SJSA1 (cell line): ENCODE measurements at regions not wholly inside any gene's neighbourhood (a gene's known extent, or its start where the extent isn't known, plus 50 kb on each side); places are given as distances from the start of the nearest gene placed in this dataset.
"Not testable (repeated sequence)": the region's sequence is repeated elsewhere in the genome, so short reads cannot be mapped to it uniquely, and the experiment has no call there.

Experiments used
- DNase-seq, 2 experiments: peaks; one replicate each; pipeline ENCODE4 v3.0.0-alpha.2; 2015 to 2020; ENCODE audit warnings: low spot score in 2 of 2, low read depth in 1 of 2
- H3K27ac ChIP-seq: fragments of 250-450 bp; sonication (Bioruptor Pico); 2 replicates; pipeline ENCODE4 v1.5.1; 2020; ENCODE audit warnings: mild to moderate bottlenecking, moderate library complexity
- H3K27me3 ChIP-seq: fragments of 250-450 bp; sonication (Bioruptor Pico); replicated peaks from 2 replicates; pipeline ENCODE4 v1.5.1; 2020; ENCODE audit warnings: mild to moderate bottlenecking, moderate library complexity
- H3K36me3 ChIP-seq: fragments of 250-450 bp; sonication (Bioruptor Pico); 2 replicates; pipeline ENCODE4 v1.5.1; 2020; ENCODE audit warnings: mild to moderate bottlenecking
- H3K4me1 ChIP-seq: fragments of 250-450 bp; sonication (Bioruptor Pico); replicated peaks from 2 replicates; pipeline ENCODE4 v1.6.1; 2021; ENCODE audit warnings: mild to moderate bottlenecking
- H3K4me3 ChIP-seq: fragments of 250-450 bp; sonication (Bioruptor Pico); 2 replicates; pipeline ENCODE4 v1.5.1; 2020; ENCODE audit warnings: mild to moderate bottlenecking
- H3K9me3 ChIP-seq: fragments of 250-450 bp; sonication (Bioruptor Pico); replicated peaks from 2 replicates; pipeline ENCODE4 v1.5.1; 2020; ENCODE audit warnings: mild to moderate bottlenecking

DNA sequence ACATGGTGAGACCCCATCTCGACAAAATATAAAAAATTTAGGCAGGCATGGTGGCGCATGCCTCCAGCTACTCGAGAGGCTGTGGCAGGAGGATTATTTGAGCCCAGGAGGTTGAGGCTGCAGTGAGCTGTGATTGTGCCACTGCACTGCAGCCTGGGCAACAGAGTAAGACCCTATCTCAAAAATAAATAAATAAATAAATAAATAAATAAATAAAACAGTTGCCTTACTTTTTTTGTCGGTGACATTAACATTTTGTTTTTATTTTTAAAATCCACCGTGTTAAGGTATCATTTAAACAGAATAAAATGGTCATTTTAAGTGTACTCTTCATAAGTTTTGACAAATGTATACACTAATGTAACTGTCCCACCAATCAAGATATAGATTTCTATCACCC is 57.0 kb downstream of the RASL11A start:
- no peak for DNase-seq
- no peak overlapping the region for H3K27ac ChIP-seq
- no peaks in the 10 kb centered on the region for H3K27me3 ChIP-seq
- H3K9me3 ChIP-seq, result no peaks in the 10 kb centered on the region
- no peaks in the 10 kb centered on the region for H3K36me3 ChIP-seq
- peaks cover 7% of the 10 kb centered on the region for H3K4me1 ChIP-seq
- H3K4me3 ChIP-seq, result no peak overlapping the region

DNA sequence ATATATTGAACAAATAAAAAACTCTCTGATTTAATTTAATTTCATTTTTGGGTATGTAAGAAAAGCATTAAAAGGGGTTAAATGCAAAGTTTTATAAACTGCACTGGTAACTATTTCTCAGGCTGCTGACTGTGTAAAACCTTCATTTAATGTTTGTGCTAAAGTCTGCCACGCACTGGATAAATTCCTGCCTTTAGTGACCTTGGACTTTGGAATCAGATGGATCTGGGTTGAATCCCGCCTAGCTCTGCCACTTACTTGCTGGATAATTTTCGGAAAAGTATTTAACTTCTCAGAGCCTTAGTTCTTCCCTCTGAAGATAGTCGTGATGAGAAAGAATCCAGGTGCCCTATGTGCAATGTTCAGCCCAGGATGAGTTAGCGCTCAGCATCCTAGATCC is 58.6 kb downstream of the RASL11A start:
- peak in 1 of 2 experiments; percentile 1 for DNase-seq
- H3K36me3 ChIP-seq, result no peaks in the 10 kb centered on the region
- no peak overlapping the region for H3K27ac ChIP-seq
- H3K4me1 ChIP-seq, result peaks cover 7% of the 10 kb centered on the region
- no peaks in the 10 kb centered on the region for H3K27me3 ChIP-seq
- no peaks in the 10 kb centered on the region for H3K9me3 ChIP-seq
- no peak overlapping the region for H3K4me3 ChIP-seq

DNA sequence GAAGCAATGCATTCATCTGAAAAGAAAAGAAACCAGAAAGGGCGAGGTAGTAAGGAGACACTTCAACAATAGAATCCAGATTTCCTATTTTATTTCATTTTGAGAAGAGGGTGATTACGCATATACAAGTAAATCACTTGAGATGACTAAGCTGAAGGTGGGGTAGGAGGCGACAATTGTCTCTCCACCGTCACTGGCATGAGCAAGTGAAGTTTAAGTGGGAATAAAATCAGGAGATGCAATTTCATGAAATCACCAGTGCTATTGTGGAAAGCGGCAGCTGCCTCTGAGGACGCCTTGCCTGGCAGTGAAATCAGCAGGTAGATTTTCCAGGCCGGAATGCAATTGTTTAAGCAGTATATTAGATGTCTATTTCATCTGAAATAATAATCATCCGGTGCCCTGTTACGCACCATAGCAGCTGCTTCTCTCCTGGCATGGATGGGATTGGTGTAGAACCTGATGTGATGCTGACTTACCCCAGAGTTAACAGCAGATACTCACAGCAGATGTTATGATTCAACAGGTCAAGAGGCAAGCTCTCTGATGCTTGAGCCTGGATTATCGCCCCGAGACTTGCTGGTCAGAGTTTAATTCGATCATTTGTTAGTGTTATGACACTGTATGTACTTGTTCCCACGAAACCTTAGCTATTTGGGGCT is 64.3 kb downstream of the RASL11A start:
- Histone ChIP-seq H3K4me1 (peaks cover 20% of the 10 kb centered on the region; the same call in 1 of the 2 replicates), H3K27me3 (no peaks in the 10 kb centered on the region), H3K27ac (no peak overlapping the region), H3K4me3 (no peak overlapping the region), H3K36me3 (no peaks in the 10 kb centered on the region), H3K9me3 (no peaks in the 10 kb centered on the region)
- DNase-seq, result no peak

DNA sequence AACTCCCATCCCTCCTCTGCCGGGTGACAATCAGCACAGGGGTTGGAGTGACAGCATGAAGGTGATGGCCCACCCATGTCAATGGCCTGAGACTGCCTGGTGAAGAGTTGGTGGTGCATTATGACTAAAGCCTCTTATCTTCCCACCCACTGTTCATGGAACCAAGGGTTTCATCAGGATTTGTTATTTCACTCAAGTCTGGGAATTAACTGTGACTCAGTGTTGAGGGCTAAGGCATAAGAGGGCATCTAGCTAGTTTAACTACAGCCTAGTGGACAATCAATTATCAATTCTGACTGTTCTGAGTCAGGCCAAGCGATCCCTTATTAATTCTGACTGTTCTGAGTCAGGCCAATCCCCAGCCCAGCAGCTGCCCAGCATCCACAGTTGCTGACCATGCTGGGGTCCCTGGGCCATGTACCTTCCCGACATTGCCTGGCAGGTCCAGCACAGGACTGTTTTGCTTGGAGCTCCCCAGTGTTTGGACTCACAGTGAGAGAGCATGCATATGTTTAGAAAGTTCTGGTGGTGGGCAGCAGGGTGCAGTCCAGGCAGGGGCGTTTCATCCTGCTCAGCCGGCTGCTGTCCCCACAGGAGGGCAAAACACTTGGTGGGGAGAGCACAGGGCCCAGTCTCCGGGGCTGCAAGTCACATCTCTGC is 65.5 kb downstream of the RASL11A start:
- peaks cover 20% of the 10 kb centered on the region for H3K4me1 ChIP-seq
- DNase-seq, result peak in 1 of 2 experiments; percentile 22
- no peaks in the 10 kb centered on the region for H3K36me3 ChIP-seq
- no peaks in the 10 kb centered on the region for H3K9me3 ChIP-seq
- no peak overlapping the region for H3K27ac ChIP-seq
- H3K4me3 ChIP-seq, result no peak overlapping the region
- no peaks in the 10 kb centered on the region for H3K27me3 ChIP-seq

DNA sequence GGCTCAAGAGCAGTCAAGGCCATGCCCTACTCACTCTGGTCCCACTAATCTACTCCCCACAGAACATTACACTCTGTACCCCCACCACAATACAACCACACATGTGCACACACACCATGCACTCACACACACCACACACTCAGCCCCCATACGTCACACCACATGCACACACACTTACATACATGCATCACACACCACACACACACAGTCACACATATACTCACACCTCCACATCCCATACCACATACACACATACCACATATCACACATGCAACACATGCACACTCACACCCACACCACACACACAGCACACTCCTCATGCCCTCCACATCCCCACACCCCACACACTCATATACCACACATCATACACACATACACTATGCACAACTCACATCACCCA is 67.6 kb downstream of the RASL11A start:
- H3K27ac ChIP-seq, result no peak overlapping the region

DNA sequence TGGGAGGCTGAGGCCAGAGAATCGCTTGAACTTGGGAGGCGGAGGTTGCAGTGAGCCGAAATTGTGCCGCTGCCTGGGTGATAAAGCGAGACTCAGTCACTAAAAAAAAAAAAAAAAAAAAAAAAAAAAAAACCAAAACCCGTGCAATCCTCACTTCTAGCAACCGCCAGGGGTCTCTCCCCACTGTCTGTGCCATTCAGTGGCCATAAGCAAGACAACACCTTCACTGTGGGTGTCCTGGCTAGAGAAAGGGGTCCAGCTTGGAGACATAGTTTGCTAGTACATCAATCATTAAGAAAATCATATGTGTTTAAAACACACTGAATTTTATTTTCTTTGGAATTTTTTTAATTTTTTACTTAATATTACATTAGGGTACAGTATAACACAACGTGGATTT is 68.2 kb downstream of the RASL11A start:
- Histone ChIP-seq H3K27ac (no peak overlapping the region), H3K27me3 (no peaks in the 10 kb centered on the region), H3K4me3 (no peak overlapping the region), H3K36me3 (no peaks in the 10 kb centered on the region), H3K4me1 (peaks cover 28% of the 10 kb centered on the region), H3K9me3 (no peaks in the 10 kb centered on the region)
- DNase-seq, result no peak

More for the DNA sequence above, 67.6 kb downstream of the RASL11A start:
- no peak for DNase-seq
- Histone ChIP-seq H3K27me3 (no peaks in the 10 kb centered on the region), H3K9me3 (no peaks in the 10 kb centered on the region), H3K36me3 (no peaks in the 10 kb centered on the region), H3K4me3 (no peak overlapping the region), H3K4me1 (peaks cover 28% of the 10 kb centered on the region)

DNA sequence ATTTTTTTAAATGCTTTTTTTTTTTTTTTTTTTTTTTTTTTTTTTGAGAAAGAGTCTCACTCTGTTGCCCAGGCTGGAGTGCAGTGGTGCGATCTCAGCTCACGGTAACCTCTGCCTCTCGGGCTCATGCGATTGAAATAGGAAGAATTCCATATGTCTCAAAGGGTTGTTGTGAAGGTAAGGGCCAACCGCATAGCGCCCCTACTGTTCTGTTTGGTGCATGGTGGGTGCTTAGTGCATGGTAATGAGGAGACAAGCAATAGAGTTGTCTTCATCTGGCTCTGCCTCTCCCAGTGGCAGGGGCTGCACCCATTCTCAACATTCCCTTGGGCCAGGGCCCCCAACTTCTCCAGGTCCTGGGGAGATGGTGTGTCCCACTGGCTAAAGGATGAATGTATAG is 68.7 kb downstream of the RASL11A start:
- Histone ChIP-seq H3K36me3 (no peaks in the 10 kb centered on the region), H3K27ac (no peak overlapping the region), H3K4me3 (no peak overlapping the region)

DNA sequence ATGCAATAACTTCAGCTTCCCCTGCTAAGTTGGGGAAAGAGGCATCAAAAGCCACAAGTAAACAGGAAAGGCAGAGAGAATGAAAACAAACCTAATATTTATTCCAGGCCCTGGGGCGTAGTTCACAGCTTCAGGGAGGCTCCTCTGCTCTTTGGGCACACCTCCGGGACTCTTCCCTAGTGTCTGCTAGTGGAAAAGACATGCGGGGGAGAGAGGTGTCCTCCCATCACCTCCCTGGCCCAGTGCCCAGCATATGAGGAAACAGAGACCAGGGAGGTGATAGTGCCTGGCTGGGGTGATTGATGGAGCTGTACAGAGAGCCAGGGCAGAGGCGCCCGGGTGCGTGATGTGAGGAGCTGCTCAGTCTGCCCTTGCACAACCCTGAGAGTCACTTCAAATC is 71.0 kb downstream of the RASL11A start:
- H3K36me3 ChIP-seq, result no peaks in the 10 kb centered on the region
- no peak overlapping the region for H3K4me3 ChIP-seq
- peak in 1 of 2 experiments; percentile 19 for DNase-seq

More for the DNA sequence above, 68.7 kb downstream of the RASL11A start:
- no peaks in the 10 kb centered on the region for H3K27me3 ChIP-seq
- H3K9me3 ChIP-seq, result no peaks in the 10 kb centered on the region
- peaks cover 28% of the 10 kb centered on the region for H3K4me1 ChIP-seq
- DNase-seq, result no peak

DNA sequence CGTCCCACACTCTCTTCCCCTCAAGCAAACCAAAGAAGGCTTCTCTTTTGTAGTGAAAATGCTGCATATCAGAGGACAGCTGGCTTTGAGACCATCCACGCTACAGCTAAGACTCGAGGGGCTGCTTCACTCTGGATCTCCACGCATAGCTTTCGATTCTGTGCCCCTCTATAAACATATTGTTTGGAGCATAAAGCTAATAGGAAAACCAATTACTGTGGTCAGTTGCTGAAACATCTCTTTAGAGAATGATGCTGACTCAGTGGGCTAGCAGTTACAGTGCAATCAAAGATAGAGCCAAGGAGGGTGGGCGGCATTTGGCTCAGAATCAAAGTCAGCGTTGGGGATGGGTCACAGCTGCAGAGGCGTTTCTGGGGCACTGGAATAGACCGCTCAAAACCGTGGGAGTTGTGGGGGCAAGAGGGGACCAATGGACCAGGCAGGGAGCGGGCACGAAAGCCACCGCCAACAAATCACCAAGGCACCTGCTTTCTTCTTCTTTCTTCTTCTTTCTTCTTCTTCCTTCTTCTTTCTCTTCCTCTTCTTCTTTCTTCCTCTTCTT is 76.7 kb downstream of the RASL11A start:
- Histone ChIP-seq H3K4me3 (no peak overlapping the region), H3K4me1 (peaks cover 2% of the 10 kb centered on the region), H3K27ac (no peak overlapping the region), H3K27me3 (no peaks in the 10 kb centered on the region), H3K9me3 (no peaks in the 10 kb centered on the region), H3K36me3 (no peaks in the 10 kb centered on the region)
- DNase-seq, result no peak

More for the DNA sequence above, 71.0 kb downstream of the RASL11A start:
- H3K4me1 ChIP-seq, result peaks cover 9% of the 10 kb centered on the region
- H3K27ac ChIP-seq, result no peak overlapping the region
- no peaks in the 10 kb centered on the region for H3K27me3 ChIP-seq
- no peaks in the 10 kb centered on the region for H3K9me3 ChIP-seq

DNA sequence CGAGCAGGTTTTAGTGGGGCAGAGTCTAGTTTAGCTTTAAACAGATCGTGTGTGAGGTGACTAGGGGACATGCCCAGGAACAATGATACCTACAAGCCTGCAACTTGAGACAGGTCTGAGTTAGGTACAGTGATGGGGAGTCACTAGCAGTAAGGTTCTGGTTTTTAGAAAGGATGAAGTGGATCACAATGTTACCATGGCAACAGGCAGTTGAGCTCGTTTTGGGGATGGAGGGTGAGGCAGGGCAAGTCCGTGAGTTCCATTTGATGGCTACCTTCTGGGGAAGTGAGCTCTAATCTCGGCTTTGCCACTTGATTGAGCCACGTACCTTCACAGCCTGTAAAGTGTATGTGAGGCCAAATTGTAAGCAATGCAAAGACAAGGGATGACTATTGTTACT is 76.0 kb upstream of the GTF3A start:
- Histone ChIP-seq H3K36me3 (no peaks in the 10 kb centered on the region), H3K27ac (no peak overlapping the region), H3K4me3 (no peak overlapping the region)

DNA sequence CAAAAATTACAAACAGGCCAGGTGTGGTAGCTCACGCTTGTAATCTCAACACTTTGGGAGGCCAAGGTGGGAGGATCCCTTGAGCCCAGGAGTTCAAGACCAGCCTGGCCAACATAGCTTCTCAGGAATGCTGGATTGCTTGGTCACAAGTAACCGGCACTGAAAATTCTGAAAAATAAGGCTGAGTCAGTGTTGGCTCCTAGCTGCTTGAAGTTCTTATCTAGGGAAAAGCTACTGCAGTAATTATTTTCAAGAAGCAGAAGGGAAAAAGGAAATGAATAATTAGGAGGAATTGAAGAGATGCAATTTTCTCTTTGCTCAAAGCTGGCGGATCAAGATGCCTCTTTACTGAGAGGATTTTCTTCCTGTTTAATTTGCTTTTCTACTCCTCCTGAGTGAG is 75.0 kb upstream of the GTF3A start:
- Histone ChIP-seq H3K4me3 (no peak overlapping the region), H3K27ac (no peak overlapping the region), H3K36me3 (no peaks in the 10 kb centered on the region), H3K4me1 (peaks cover 19% of the 10 kb centered on the region), H3K27me3 (no peaks in the 10 kb centered on the region), H3K9me3 (no peaks in the 10 kb centered on the region)
- DNase-seq, result no peak

More for the DNA sequence above, 76.0 kb upstream of the GTF3A start:
- Histone ChIP-seq H3K4me1 (peaks cover 12% of the 10 kb centered on the region), H3K9me3 (no peaks in the 10 kb centered on the region), H3K27me3 (no peaks in the 10 kb centered on the region)
- no peak for DNase-seq

DNA sequence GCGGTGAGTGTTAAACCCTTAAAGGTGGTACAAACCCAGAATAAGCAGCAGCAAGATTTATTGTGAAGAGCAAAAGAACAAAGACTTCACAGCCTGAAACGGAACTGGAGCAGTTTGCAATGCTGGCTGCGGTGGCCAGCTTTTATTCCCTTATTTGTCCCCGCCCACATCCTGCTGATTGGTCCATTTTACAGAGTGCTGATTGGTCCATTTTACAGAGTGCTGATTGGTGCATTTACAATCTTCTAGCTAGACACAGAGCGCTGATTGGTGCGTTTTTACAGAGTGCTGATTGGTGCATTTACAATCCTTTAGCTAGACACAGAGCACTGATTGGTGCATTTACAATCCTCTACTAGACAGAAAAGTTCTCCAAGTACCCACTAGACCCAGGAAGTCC is 73.6 kb upstream of the GTF3A start:
- H3K9me3 ChIP-seq, H3K27ac ChIP-seq, H3K27me3 ChIP-seq, H3K4me3 ChIP-seq, H3K36me3 ChIP-seq, DNase-seq: not testable (repeated sequence)
- H3K4me1 ChIP-seq, result peaks cover 19% of the 10 kb centered on the region

DNA sequence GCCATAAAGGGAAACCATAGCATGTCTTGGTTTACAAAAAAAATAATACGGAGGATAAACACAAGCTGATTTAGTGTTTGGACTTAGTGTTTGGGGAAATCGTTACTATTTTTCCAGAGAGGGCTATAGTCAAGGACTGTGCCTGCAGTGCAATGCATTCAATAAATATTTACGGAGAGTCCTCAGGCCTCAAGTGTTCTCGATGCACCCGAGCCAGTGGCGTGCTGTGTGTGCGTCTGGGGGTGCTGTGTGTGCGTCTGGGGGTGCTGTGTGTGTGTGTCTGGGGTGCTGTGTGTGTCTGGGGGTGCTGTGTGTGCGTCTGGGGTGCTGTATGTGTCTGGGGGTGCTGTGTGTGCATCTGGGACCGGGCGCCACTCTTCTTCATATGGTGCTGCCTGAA is 71.7 kb upstream of the GTF3A start:
- Histone ChIP-seq H3K27me3 (no peaks in the 10 kb centered on the region), H3K4me1 (peaks cover 19% of the 10 kb centered on the region), H3K27ac (no peak overlapping the region), H3K36me3 (no peaks in the 10 kb centered on the region), H3K4me3 (no peak overlapping the region), H3K9me3 (no peaks in the 10 kb centered on the region)
- no peak for DNase-seq

DNA sequence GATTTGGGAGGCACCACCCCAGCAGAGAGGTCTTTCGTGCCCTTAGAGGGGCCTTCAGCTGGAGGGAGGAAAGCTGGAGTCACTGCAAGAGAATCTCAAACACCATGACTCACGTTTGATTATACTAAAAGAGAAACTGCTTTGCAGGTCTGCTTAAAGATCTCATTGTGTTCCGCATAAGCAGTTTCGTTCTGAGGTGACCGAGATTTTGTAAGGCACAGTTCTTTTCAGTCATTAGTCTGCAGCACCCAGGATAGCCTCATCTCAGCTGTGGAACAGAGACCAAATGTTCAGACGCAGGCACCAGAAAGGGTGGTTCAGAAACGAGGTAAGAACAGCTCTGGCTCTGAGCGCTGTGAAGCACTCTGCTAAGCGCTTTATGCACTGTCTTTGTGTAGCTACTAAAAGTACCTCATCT is 71.2 kb upstream of the GTF3A start:
- H3K27ac ChIP-seq, result peak overlapping the region; percentile 22
- H3K27me3 ChIP-seq, result no peaks in the 10 kb centered on the region
- peak in 1 of 2 experiments; percentile 61 for DNase-seq
- H3K9me3 ChIP-seq, result no peaks in the 10 kb centered on the region
- peaks cover 19% of the 10 kb centered on the region for H3K4me1 ChIP-seq
- H3K4me3 ChIP-seq, result peak overlapping the region; percentile 9
- H3K36me3 ChIP-seq, result no peaks in the 10 kb centered on the region
